ENCODE measurements at regions not wholly inside any gene's neighbourhood (a gene's known extent, or its start where the extent isn't known, plus 50 kb on each side); places are given as distances from the start of the nearest gene placed in this dataset.

DNA sequence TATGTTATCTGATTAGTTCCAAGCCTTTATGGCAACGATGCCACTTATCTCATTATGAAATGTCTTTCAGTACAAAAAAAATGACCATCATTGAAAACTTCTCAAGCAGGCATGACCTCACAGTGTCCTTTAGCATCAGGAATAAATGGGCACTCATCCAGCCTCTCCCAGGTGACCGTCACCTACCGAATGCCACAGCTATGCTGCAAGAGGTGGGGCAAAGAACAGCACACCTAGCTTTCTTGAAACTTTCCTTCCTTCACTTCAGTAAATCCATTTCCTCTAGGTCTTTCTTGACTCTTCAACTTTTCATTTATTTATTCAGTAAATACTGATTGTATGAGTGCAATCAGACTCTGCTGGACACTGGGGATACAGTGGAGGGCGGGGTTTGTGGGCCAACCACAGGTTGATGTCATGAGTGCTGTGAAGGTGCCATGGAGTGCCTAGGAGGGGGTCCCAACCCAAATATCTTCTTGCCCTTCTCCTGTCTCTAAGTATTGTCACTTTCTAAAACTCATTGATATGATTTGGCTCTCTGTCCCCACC, 54.3 kb upstream of the HK2 start:
- no peak for TF ChIP-seq POLR2A (IDR thresholded peaks at IDR 0.05; ENCODE audit: extremely low read depth, insufficient read length)
- TF ChIP-seq, protein P1, sequence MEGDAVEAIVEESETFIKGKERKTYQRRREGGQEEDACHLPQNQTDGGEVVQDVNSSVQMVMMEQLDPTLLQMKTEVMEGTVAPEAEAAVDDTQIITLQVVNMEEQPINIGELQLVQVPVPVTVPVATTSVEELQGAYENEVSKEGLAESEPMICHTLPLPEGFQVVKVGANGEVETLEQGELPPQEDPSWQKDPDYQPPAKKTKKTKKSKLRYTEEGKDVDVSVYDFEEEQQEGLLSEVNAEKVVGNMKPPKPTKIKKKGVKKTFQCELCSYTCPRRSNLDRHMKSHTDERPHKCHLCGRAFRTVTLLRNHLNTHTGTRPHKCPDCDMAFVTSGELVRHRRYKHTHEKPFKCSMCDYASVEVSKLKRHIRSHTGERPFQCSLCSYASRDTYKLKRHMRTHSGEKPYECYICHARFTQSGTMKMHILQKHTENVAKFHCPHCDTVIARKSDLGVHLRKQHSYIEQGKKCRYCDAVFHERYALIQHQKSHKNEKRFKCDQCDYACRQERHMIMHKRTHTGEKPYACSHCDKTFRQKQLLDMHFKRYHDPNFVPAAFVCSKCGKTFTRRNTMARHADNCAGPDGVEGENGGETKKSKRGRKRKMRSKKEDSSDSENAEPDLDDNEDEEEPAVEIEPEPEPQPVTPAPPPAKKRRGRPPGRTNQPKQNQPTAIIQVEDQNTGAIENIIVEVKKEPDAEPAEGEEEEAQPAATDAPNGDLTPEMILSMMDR (IDR thresholded peaks at IDR 0.05; ENCODE audit: low read depth, low read length) = no peak
- TF ChIP-seq, protein P2, sequence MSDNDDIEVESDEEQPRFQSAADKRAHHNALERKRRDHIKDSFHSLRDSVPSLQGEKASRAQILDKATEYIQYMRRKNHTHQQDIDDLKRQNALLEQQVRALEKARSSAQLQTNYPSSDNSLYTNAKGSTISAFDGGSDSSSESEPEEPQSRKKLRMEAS (IDR thresholded peaks at IDR 0.05; ENCODE audit: low read depth, low read length) = no peak
- no peak for TF ChIP-seq MYC (IDR thresholded peaks at IDR 0.05; ENCODE audit: low read depth, low read length)
- DNase-seq (ENCODE audit: low read depth) = no peak
- no peak overlapping the region for H3K4me3 ChIP-seq (ENCODE audit: low read depth, low read length)

Measured in NB4 (cell line).